Erythroblast (primary cell): ENCODE measurements at regions not wholly inside any gene's neighbourhood (a gene's known extent, or its start where the extent isn't known, plus 50 kb on each side); places are given as distances from the start of the nearest gene placed in this dataset.

Experiments used
- GATA1 ChIP-seq: IDR thresholded peaks from 2 replicates; pipeline ENCODE4 v1.6.1; 2011; ENCODE audit warnings: low read depth, mild to moderate bottlenecking, control low read depth, low read length, moderate library complexity
- POLR2A ChIP-seq: IDR thresholded peaks from 2 replicates; pipeline ENCODE4 v1.6.1; 2011; ENCODE audit warnings: mild to moderate bottlenecking, low read length

- TF ChIP-seq POLR2A (no peak), GATA1 (no peak)
Observed at GRCh38 chr5:66475731-66476130, 120.5 kb upstream of the MAST4 start.
